Caco-2 (cell line): ENCODE measurements at regions not wholly inside any gene's neighbourhood (a gene's known extent, or its start where the extent isn't known, plus 50 kb on each side); places are given as distances from the start of the nearest gene placed in this dataset.

Source experiments
- BruUV-seq: library from RNA; stranded (reverse); fragments of 400-500 nt; replicated peaks from 2 replicates; lab custom pipeline; 2021; lab: Mats Ljungman, UMichigan
- CTCF ChIA-PET: fragments of 300-600 bp; sonication (Branson Sonifier 250); formaldehyde crosslinking; loops from one replicate; lab custom pipeline; 2022; ENCODE audit warnings: antibody characterized with exemption; lab: Charles Lee
- POLR2A ChIA-PET: fragments of 300-600 bp; sonication (Branson Sonifier 250); formaldehyde crosslinking; loops from one replicate; lab custom pipeline; 2022; ENCODE audit warnings: antibody characterized with exemption; lab: Charles Lee
- DNase-seq, 2 experiments: peaks; one replicate each; pipeline versions ENCODE4 v3.0.0 to v3.0.0-alpha.2; 2020 to 2022
- H3K27me3 ChIP-seq: replicated peaks from 2 replicates; pipeline ENCODE4 v1.6.0; 2011; ENCODE audit warnings: low read length; ENCODE audit not compliant: control insufficient read depth, insufficient read depth
- H3K36me3 ChIP-seq: 2 replicates; pipeline ENCODE4 v1.5.1; 2011; ENCODE audit warnings: low read length; ENCODE audit not compliant: control insufficient read depth, insufficient read depth
- H3K4me1 ChIP-seq: fragments of 250-450 bp; sonication (Bioruptor Pico); 2 replicates; pipeline ENCODE4 v1.5.1; 2020; ENCODE audit warnings: mild to moderate bottlenecking
- H3K4me3 ChIP-seq: 2 replicates; pipeline ENCODE4 v1.5.1; 2011; ENCODE audit warnings: low read depth, mild to moderate bottlenecking, control low read depth, low read length
- H3K9me3 ChIP-seq: fragments of 250-450 bp; sonication (Bioruptor Pico); 2 replicates; pipeline ENCODE4 v1.5.1; 2020; ENCODE audit warnings: mild to moderate bottlenecking, moderate library complexity
- H3K27ac Mint-ChIP-seq: one replicate; pipeline ENCODE4 v1.8.0; 2022; ENCODE audit warnings: mixed read lengths; ENCODE audit not compliant: unreplicated experiment
- H3K27me3 Mint-ChIP-seq: one replicate; pipeline ENCODE4 v1.8.0; 2022; ENCODE audit warnings: mixed read lengths; ENCODE audit not compliant: insufficient read depth, unreplicated experiment
- H3K36me3 Mint-ChIP-seq: one replicate; pipeline ENCODE4 v1.8.0; 2022; ENCODE audit warnings: mild to moderate bottlenecking, mixed read lengths; ENCODE audit not compliant: insufficient read depth, unreplicated experiment
- H3K4me1 Mint-ChIP-seq: one replicate; pipeline ENCODE4 v1.8.0; 2022; ENCODE audit warnings: low read depth, mixed read lengths; ENCODE audit not compliant: unreplicated experiment
- H3K4me3 Mint-ChIP-seq: one replicate; pipeline ENCODE4 v1.8.0; 2022; ENCODE audit warnings: mild to moderate bottlenecking, moderate library complexity, mixed read lengths; ENCODE audit not compliant: unreplicated experiment
- H3K9me3 Mint-ChIP-seq: one replicate; pipeline ENCODE4 v1.8.0; 2022; ENCODE audit warnings: mixed read lengths; ENCODE audit not compliant: unreplicated experiment
- CTCF ChIP-seq, 2 experiments: fragments of 200-600 bp in 1 of 2; IDR thresholded peaks; 1 replicate in 1 of 2; 2 replicates in 1 of 2; pipeline versions ENCODE4 v1.5.1 to v1.8.0; 2011 to 2022; ENCODE audit warnings: antibody characterized with exemption in 1 of 2, control low read depth in 1 of 2, inconsistent platforms in 1 of 2, low read depth in 1 of 2, low read length in 1 of 2, mild to moderate bottlenecking in 1 of 2, moderate library complexity in 1 of 2; ENCODE audit not compliant: insufficient read depth in 1 of 2, severe bottlenecking in 1 of 2, unreplicated experiment in 1 of 2
- intact Hi-C: fragments of 100-400 bp; cut with micrococcal nuclease; formaldehyde crosslinking; loops from one replicate; pipeline ENCODE4 v1.10.0; 2022; ENCODE audit not compliant: unreplicated experiment

DNA sequence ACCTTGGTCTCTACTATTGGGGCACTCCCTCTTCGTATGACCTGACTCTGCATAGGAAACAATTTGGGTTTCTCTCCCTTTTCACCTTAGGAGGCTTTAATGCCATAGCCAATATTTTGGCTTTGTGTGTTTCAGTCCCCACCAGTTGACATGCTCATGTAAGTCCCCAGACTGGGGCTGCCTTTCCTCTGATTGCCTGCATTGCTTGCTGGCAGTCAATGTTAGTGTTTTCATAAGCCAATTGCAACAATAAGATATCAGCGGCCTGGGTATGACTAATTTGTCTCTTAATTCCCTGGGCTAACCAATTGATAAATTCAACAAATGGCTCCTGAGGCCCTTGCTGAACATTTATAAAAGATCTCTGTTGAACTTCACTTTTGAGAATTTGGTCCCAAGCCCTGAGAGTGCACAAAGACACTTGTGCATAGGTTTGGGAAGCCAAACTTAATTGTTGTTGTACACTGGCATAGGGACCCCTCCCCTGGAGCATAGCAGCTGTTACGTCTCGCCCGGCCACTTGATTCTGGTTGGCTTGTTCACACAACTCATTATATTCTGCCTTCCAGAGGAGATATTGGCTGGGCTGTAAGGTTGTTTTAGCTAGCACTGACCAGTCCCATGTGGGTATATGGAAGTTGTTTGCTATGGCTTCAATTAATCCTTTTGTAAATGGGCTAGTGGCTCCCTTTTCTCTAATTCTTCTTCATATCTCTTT is 206.2 kb downstream of the PABPC4L start:
- BruUV-seq, result no TSS peak
- peaks cover 26% of the 10 kb centered on the region for H3K9me3 Mint-ChIP-seq

GRCh38 chr4:133982533-133983224 is 218.9 kb downstream of the PABPC4L start:
- DNase-seq, result no peak
- ChIA-PET CTCF (no interaction called here), POLR2A (no interaction called here)
- Mint-ChIP-seq H3K27me3 (no peaks in the 10 kb centered on the region), H3K4me3 (no peak overlapping the region), H3K9me3 (no peaks in the 10 kb centered on the region), H3K36me3 (no peaks in the 10 kb centered on the region), H3K27ac (no peak overlapping the region), H3K4me1 (no peaks in the 10 kb centered on the region)
- no peaks in the 10 kb centered on the region for H3K4me1 ChIP-seq
- H3K36me3 ChIP-seq, result no peaks in the 10 kb centered on the region
- H3K4me3 ChIP-seq, result no peak overlapping the region
- no peaks in the 10 kb centered on the region for H3K27me3 ChIP-seq
- TF ChIP-seq CTCF (IDR thresholded peaks at IDR 0.05; ENCODE audit: insufficient read depth in 1 of 2, low read depth in 1 of 2, low read length in 1 of 2, severe bottlenecking in 1 of 2, unreplicated experiment in 1 of 2), result no peak
- BruUV-seq, result no TSS peak
- H3K9me3 ChIP-seq, result 0 out of 2 replicates have a peak, but pooled peaks cover 5% of the 10 kb centered on the region
- intact Hi-C loops, result no loop called here

More for the DNA sequence above, 206.2 kb downstream of the PABPC4L start:
- no peak for DNase-seq
- H3K36me3 Mint-ChIP-seq, result peaks cover 28% of the 10 kb centered on the region
- no peaks in the 10 kb centered on the region for H3K36me3 ChIP-seq
- ChIA-PET CTCF (no interaction called here), POLR2A (no interaction called here)
- peak overlapping the region; percentile 95 for H3K27ac Mint-ChIP-seq
- peaks cover 40% of the 10 kb centered on the region for H3K9me3 ChIP-seq
- no peak overlapping the region for H3K4me3 Mint-ChIP-seq
- H3K27me3 Mint-ChIP-seq, result no peaks in the 10 kb centered on the region
- H3K4me1 Mint-ChIP-seq, result peaks cover 18% of the 10 kb centered on the region
- no peak overlapping the region for H3K4me3 ChIP-seq
- TF ChIP-seq CTCF (IDR thresholded peaks at IDR 0.05; ENCODE audit: insufficient read depth in 1 of 2, low read depth in 1 of 2, low read length in 1 of 2, severe bottlenecking in 1 of 2, unreplicated experiment in 1 of 2), result no peak
- peaks cover 44% of the 10 kb centered on the region for H3K4me1 ChIP-seq
- no peaks in the 10 kb centered on the region for H3K27me3 ChIP-seq
- intact Hi-C loops, result loop anchor here (10.0 kb wide), 1 partner anchor 241 kb away; no protein-coding TSS in a partner anchor

DNA sequence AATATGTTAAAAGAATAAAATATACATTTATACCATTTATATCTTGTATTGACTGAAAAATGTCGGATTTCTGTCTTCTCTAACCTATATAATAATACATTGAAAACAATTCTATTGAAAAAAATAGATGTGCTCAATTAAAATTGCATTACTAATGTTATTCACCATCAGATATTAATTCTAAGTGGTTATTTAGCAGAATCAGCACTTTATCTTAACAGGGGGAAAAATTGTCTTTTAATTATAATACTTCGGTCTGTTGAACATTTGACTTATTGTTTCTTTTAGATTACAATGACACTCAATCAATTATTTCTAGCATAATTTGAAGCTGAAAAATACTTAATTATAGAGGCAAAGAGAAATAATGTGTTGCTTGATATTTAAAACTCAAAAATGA is 220.3 kb downstream of the PABPC4L start:
- Histone ChIP-seq H3K4me3 (no peak overlapping the region), H3K4me1 (no peaks in the 10 kb centered on the region), H3K27me3 (no peaks in the 10 kb centered on the region), H3K9me3 (no peaks in the 10 kb centered on the region), H3K36me3 (no peaks in the 10 kb centered on the region)
- Mint-ChIP-seq H3K36me3 (no peaks in the 10 kb centered on the region), H3K27me3 (no peaks in the 10 kb centered on the region), H3K4me3 (no peak overlapping the region), H3K27ac (no peak overlapping the region), H3K4me1 (no peaks in the 10 kb centered on the region), H3K9me3 (no peaks in the 10 kb centered on the region)
- CTCF ChIA-PET, result no interaction called here
- intact Hi-C loops, result no loop called here
- POLR2A ChIA-PET, result no interaction called here
- no TSS peak for BruUV-seq
- no peak for DNase-seq
- TF ChIP-seq CTCF (IDR thresholded peaks at IDR 0.05; ENCODE audit: insufficient read depth in 1 of 2, low read depth in 1 of 2, low read length in 1 of 2, severe bottlenecking in 1 of 2, unreplicated experiment in 1 of 2), result no peak
